GM21825 (cell line): ENCODE measurements at regions not wholly inside any gene's neighbourhood (a gene's known extent, or its start where the extent isn't known, plus 50 kb on each side); places are given as distances from the start of the nearest gene placed in this dataset.

Experiments used
- ATAC-seq: cut with Tn5 transposase; IDR thresholded peaks from one replicate; pipeline ENCODE4 v1.9.1; 2021; ENCODE audit warnings: mild to moderate bottlenecking, moderate library complexity; ENCODE audit not compliant: unreplicated experiment

- no peak for ATAC-seq
Measured at GRCh38 chr10:10544890-10545289, 472.8 kb upstream of the CELF2 start.

- ATAC-seq, result no peak
Measured at GRCh38 chr10:10545771-10546170, 471.9 kb upstream of the CELF2 start.

GRCh38 chr10:10551596-10552301 lies 465.9 kb upstream of the CELF2 start:
- no peak for ATAC-seq

GRCh38 chr10:10552948-10553347 lies 464.7 kb upstream of the CELF2 start:
- ATAC-seq, result no peak

- no peak for ATAC-seq
Measured at GRCh38 chr10:10564081-10564794, 453.4 kb upstream of the CELF2 start.

GRCh38 chr10:10576937-10577336 lies 440.7 kb upstream of the CELF2 start:
- ATAC-seq, result no peak

- no peak for ATAC-seq
Measured at GRCh38 chr10:10579709-10580108, 438.0 kb upstream of the CELF2 start.

GRCh38 chr10:10584161-10584560 lies 433.5 kb upstream of the CELF2 start:
- no peak for ATAC-seq

- no peak for ATAC-seq
Measured at GRCh38 chr10:10587744-10588393, 429.8 kb upstream of the CELF2 start.

GRCh38 chr10:10589540-10590303 lies 427.9 kb upstream of the CELF2 start:
- ATAC-seq, result peak; percentile 72

GRCh38 chr10:10591715-10592341 lies 425.8 kb upstream of the CELF2 start:
- ATAC-seq, result no peak

- no peak for ATAC-seq
Measured at GRCh38 chr10:10596256-10596655, 421.4 kb upstream of the CELF2 start.

GRCh38 chr10:10598297-10598696 lies 419.4 kb upstream of the CELF2 start:
- no peak for ATAC-seq

- no peak for ATAC-seq
Measured at GRCh38 chr10:10600004-10600403, 417.7 kb upstream of the CELF2 start.

GRCh38 chr10:10605551-10606081 lies 412.1 kb upstream of the CELF2 start:
- no peak for ATAC-seq

- ATAC-seq, result no peak
Measured at GRCh38 chr10:10609379-10609955, 408.2 kb upstream of the CELF2 start.

- ATAC-seq, result no peak
Measured at GRCh38 chr10:10610171-10610570, 407.5 kb upstream of the CELF2 start.

GRCh38 chr10:10612151-10612550 lies 405.5 kb upstream of the CELF2 start:
- no peak for ATAC-seq

GRCh38 chr10:10613656-10614244 lies 403.9 kb upstream of the CELF2 start:
- ATAC-seq, result no peak

GRCh38 chr10:10617686-10618085 lies 400.0 kb upstream of the CELF2 start:
- no peak for ATAC-seq
